ENCODE measurements at regions not wholly inside any gene's neighbourhood (a gene's known extent, or its start where the extent isn't known, plus 50 kb on each side); places are given as distances from the start of the nearest gene placed in this dataset.

DNA sequence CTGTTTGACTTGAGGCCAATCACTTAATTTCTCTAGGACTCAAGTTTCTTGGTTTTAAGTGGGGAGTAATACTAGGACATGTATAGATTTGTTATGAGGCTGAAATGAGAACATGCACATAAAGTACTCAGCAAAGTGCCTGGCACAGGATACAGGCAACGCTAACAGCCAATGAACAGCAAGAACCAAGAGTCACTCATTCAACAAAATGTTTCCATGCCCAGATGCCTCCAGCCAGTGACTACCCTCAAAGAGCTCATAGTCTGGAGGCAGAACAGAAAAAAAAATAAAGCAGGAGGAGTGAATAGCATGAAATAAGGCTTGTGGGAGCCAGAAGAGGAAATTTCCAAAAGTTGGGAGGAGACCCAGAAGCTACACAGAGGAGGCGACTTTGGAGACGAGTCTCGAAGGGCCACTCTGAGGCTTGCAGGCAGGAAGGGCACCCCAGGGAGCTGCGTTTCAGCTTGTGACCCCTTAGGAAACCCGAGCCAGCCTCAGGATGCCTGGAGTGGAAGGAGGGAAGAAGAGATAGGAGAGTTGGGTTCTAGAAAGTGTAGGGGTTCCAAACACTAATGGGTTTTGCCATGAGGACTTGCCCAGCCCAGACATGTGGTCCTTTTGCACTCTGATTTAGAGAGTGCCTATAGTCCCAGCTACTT lies 70.0 kb downstream of the CXCL12 start:
- Histone ChIP-seq H3K4me3 (replicated peaks in 1 of 2; ENCODE audit: low read depth in 1 of 2, low read length in 2 of 2) (no peak overlapping the region), H3K79me2 (ENCODE audit: insufficient read depth, low read length) (no peaks in the 10 kb centered on the region), H2AFZ (ENCODE audit: low read depth, low read length, poor library complexity, severe bottlenecking) (no peak overlapping the region), H3K9me3 (ENCODE audit: control insufficient read depth in 1 of 2, insufficient read depth in 1 of 2, low read depth in 1 of 2, low read length in 2 of 2) (no peaks in the 10 kb centered on the region), H4K20me1 (ENCODE audit: insufficient read depth) (no peaks in the 10 kb centered on the region), H3K9ac (ENCODE audit: low read length) (no peak overlapping the region), H3K9me2 (ENCODE audit: insufficient read depth) (no peaks in the 10 kb centered on the region), H3K4me2 (ENCODE audit: low read length) (no peak overlapping the region), H3K4me1 (ENCODE audit: control insufficient read depth in 1 of 2, insufficient read depth in 2 of 2, low read length in 2 of 2) (peaks cover 0 to 8% of the 10 kb centered on the region in 2 experiments; a peak in 2 of 4 replicates), H3K27me3 (ENCODE audit: insufficient read depth, low read length) (0 out of 2 replicates have a peak, but pooled peaks cover 8% of the 10 kb centered on the region), H3K27ac (ENCODE audit: low read depth, low read length) (no peak overlapping the region), H3K36me3 (ENCODE audit: control insufficient read depth in 1 of 2, insufficient read depth in 2 of 2, low read length in 2 of 2) (no peaks in the 10 kb centered on the region)
- RAD21 ChIA-PET (ENCODE audit: low non-redundant PET in 1 of 2, low total read pairs in 2 of 2, uncharacterized antibody in 2 of 2, unreplicated experiment in 2 of 2), result no interaction called here
- CTCF ChIA-PET, result no interaction called here
- TF ChIP-seq POLR2AphosphoS5 (IDR thresholded peaks at IDR 0.05; ENCODE audit: low read depth, low read length) (no peak), EGR1 (IDR thresholded peaks at IDR 0.05; ENCODE audit: low read depth) (no peak), TCF7L2 (IDR thresholded peaks at IDR 0.05; ENCODE audit: borderline replicate concordance, extremely low read depth, insufficient read depth, insufficient read length) (no peak), ELF1 (IDR thresholded peaks at IDR 0.05; ENCODE audit: borderline replicate concordance, low read depth) (no peak)
- TF ChIP-seq, protein P1, sequence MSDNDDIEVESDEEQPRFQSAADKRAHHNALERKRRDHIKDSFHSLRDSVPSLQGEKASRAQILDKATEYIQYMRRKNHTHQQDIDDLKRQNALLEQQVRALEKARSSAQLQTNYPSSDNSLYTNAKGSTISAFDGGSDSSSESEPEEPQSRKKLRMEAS (IDR thresholded peaks at IDR 0.05), result no peak
- TF ChIP-seq, protein P2, sequence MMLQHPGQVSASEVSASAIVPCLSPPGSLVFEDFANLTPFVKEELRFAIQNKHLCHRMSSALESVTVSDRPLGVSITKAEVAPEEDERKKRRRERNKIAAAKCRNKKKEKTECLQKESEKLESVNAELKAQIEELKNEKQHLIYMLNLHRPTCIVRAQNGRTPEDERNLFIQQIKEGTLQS (IDR thresholded peaks at IDR 0.05), result no peak
- TF ChIP-seq, protein P3, sequence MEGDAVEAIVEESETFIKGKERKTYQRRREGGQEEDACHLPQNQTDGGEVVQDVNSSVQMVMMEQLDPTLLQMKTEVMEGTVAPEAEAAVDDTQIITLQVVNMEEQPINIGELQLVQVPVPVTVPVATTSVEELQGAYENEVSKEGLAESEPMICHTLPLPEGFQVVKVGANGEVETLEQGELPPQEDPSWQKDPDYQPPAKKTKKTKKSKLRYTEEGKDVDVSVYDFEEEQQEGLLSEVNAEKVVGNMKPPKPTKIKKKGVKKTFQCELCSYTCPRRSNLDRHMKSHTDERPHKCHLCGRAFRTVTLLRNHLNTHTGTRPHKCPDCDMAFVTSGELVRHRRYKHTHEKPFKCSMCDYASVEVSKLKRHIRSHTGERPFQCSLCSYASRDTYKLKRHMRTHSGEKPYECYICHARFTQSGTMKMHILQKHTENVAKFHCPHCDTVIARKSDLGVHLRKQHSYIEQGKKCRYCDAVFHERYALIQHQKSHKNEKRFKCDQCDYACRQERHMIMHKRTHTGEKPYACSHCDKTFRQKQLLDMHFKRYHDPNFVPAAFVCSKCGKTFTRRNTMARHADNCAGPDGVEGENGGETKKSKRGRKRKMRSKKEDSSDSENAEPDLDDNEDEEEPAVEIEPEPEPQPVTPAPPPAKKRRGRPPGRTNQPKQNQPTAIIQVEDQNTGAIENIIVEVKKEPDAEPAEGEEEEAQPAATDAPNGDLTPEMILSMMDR (IDR thresholded peaks at IDR 0.05 in 2 of 3, conservative IDR thresholded peaks at IDR 0.05 in 1 of 3; ENCODE audit: borderline replicate concordance in 1 of 3, insufficient read depth in 1 of 3, low read depth in 2 of 3, low read length in 2 of 3), result no peak
- BruUV-seq (replicated peaks), result no TSS peak
- POLR2A ChIA-PET, result no interaction called here
- ATAC-seq (no peak), DNase-seq (ENCODE audit: low read depth, low spot score) (no peak)
- intact Hi-C loops (cut with micrococcal nuclease), result loop anchor here (10.0 kb wide), 1 partner anchor 550 kb away; no protein-coding TSS in a partner anchor

Data from HCT116 (cell line).